Trophoblast cell (in vitro differentiated cells and primary cell): ENCODE measurements at regions not wholly inside any gene's neighbourhood (a gene's known extent, or its start where the extent isn't known, plus 50 kb on each side); places are given as distances from the start of the nearest gene placed in this dataset.
A peak's percentile ranks its signal among the peaks of the same experiment; 100 is the strongest.

Experiments used
- DNase-seq, 2 donors: peaks; one replicate each; pipeline ENCODE4 v3.0.0-alpha.2; 2016
- H2AFZ ChIP-seq: 2 replicates; pipeline ENCODE4 v1.6.1; 2013; ENCODE audit warnings: low read length, moderate library complexity, mild to moderate bottlenecking; ENCODE audit not compliant: insufficient read depth, poor library complexity
- H2AK5ac ChIP-seq: 2 replicates; pipeline ENCODE4 v1.6.1; 2013; ENCODE audit warnings: mild to moderate bottlenecking, low read length
- H2BK120ac ChIP-seq: 2 replicates; pipeline ENCODE4 v1.6.1; 2013; ENCODE audit warnings: low read length, mild to moderate bottlenecking, moderate library complexity; ENCODE audit not compliant: insufficient read depth, poor library complexity
- H2BK12ac ChIP-seq: 2 replicates; pipeline ENCODE4 v1.6.1; 2013; ENCODE audit warnings: mild to moderate bottlenecking, low read length, moderate library complexity
- H2BK5ac ChIP-seq: 2 replicates; pipeline ENCODE4 v1.6.1; 2013; ENCODE audit warnings: low read length, low read depth, moderate library complexity, mild to moderate bottlenecking; ENCODE audit not compliant: poor library complexity
- H3K14ac ChIP-seq: 2 replicates; pipeline ENCODE4 v1.6.1; 2013; ENCODE audit warnings: mild to moderate bottlenecking, low read length
- H3K18ac ChIP-seq: 2 replicates; pipeline ENCODE4 v1.6.1; 2013; ENCODE audit warnings: mild to moderate bottlenecking, low read length
- H3K23ac ChIP-seq: 2 replicates; pipeline ENCODE4 v1.6.1; 2013; ENCODE audit warnings: low read length
- H3K27ac ChIP-seq: 2 replicates; pipeline ENCODE4 v1.5.1; 2013; ENCODE audit warnings: low read depth, mild to moderate bottlenecking, inconsistent platforms, low read length, moderate library complexity
- H3K27me3 ChIP-seq: 2 replicates; pipeline ENCODE4 v1.6.1; 2013; ENCODE audit warnings: inconsistent platforms, mild to moderate bottlenecking, low read length, moderate library complexity; ENCODE audit not compliant: insufficient read depth
- H3K36me3 ChIP-seq, 2 experiments: 1 replicate in 1 of 2; 2 replicates in 1 of 2; pipeline ENCODE4 v1.6.1; 2013; ENCODE audit warnings: low read length in 2 of 2, mild to moderate bottlenecking in 2 of 2, moderate library complexity in 1 of 2; ENCODE audit not compliant: insufficient read depth in 2 of 2, control insufficient read depth in 1 of 2
- H3K4ac ChIP-seq: 2 replicates; pipeline ENCODE4 v1.6.1; 2013; ENCODE audit warnings: low read depth, mild to moderate bottlenecking, low read length, moderate library complexity
- H3K4me1 ChIP-seq, 2 experiments: 1 replicate in 1 of 2; 2 replicates in 1 of 2; pipeline ENCODE4 v1.6.1; 2013; ENCODE audit warnings: low read length in 2 of 2, mild to moderate bottlenecking in 2 of 2, moderate library complexity in 1 of 2; ENCODE audit not compliant: insufficient read depth in 2 of 2, control insufficient read depth in 1 of 2
- H3K4me2 ChIP-seq: 2 replicates; pipeline ENCODE4 v1.6.1; 2013; ENCODE audit warnings: inconsistent platforms, mild to moderate bottlenecking, low read length, moderate library complexity
- H3K4me3 ChIP-seq: 2 replicates; pipeline ENCODE4 v1.5.1; 2013; ENCODE audit warnings: mild to moderate bottlenecking, low read depth, low read length, inconsistent platforms
- H3K79me1 ChIP-seq: one replicate; pipeline ENCODE4 v1.6.1; 2013; ENCODE audit warnings: low read length
- H3K79me2 ChIP-seq: 2 replicates; pipeline ENCODE4 v1.6.1; 2013; ENCODE audit warnings: low read length, mild to moderate bottlenecking; ENCODE audit not compliant: control insufficient read depth, insufficient read depth, poor library complexity
- H3K9ac ChIP-seq: 2 replicates; pipeline ENCODE4 v1.6.1; 2013; ENCODE audit warnings: mild to moderate bottlenecking, low read length
- H3K9me3 ChIP-seq: 2 replicates; pipeline ENCODE4 v1.6.1; 2013; ENCODE audit warnings: low read depth, mild to moderate bottlenecking, control low read depth, inconsistent platforms, low read length; ENCODE audit not compliant: insufficient read depth
- H4K12ac ChIP-seq: 2 replicates; pipeline ENCODE4 v1.6.1; 2013; ENCODE audit warnings: low read depth, mild to moderate bottlenecking, low read length, moderate library complexity
- H4K8ac ChIP-seq: 2 replicates; pipeline ENCODE4 v1.6.1; 2013; ENCODE audit warnings: low read depth, mild to moderate bottlenecking, low read length, moderate library complexity
- H4K91ac ChIP-seq: one replicate; pipeline ENCODE4 v1.6.1; 2013; ENCODE audit warnings: low read depth, mild to moderate bottlenecking, low read length, moderate library complexity
- WGBS: extraction: QIAGEN DNeasy Blood & Tissue Kit; methylation state at CpG from one replicate; pipeline ENCODE4 v1.1.7; 2013; ENCODE audit warnings: missing lambda C conversion rate; ENCODE audit not compliant: insufficient read length, insufficient coverage; ENCODE audit errors: extremely low coverage; 5-methylcytosine and 5-hydroxymethylcytosine counted together

DNA sequence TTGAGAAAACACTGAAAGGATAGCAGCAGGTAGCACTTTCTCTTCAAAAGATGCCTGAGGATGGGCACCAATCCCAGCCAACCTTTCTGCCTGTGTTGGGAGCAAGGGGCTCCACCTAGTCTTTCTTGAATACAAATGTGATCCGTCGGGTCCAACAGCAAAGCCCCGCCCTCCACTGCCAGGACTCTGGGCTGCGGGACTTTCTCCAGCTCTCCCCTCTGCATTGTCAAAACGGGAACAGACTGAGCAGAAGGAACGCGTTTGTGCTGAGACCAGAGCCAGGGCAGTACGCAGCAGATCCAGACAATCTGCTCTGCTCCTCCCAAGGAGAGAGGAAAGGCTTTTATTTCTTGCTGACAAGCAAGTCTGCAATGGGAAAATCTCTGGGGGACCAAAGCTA is 139.7 kb downstream of the SEC61B start:
- Histone ChIP-seq H3K79me1 (no peaks in the 10 kb centered on the region), H3K36me3 (no peaks in the 10 kb centered on the region), H3K4me3 (no peak overlapping the region), H2BK12ac (no peak overlapping the region), H2BK5ac (no peak overlapping the region), H3K4me1 (peaks cover 0 to 5% of the 10 kb centered on the region in 2 experiments), H3K23ac (no peak overlapping the region), H3K14ac (no peak overlapping the region), H2AK5ac (no peak overlapping the region), H2AFZ (no peak overlapping the region), H3K27me3 (no peaks in the 10 kb centered on the region), H4K8ac (no peak overlapping the region), H4K12ac (no peak overlapping the region), H3K4me2 (no peak overlapping the region), H2BK120ac (no peak overlapping the region), H3K18ac (no peak overlapping the region), H3K9me3 (peaks cover 2% of the 10 kb centered on the region), H3K79me2 (no peaks in the 10 kb centered on the region), H4K91ac (no peak overlapping the region), H3K4ac (no peak overlapping the region), H3K9ac (no peak overlapping the region), H3K27ac (no peak overlapping the region)
- DNase-seq, result no peak
- WGBS, result no CpG with 5 or more reads among the region's 8 CpGs

DNA sequence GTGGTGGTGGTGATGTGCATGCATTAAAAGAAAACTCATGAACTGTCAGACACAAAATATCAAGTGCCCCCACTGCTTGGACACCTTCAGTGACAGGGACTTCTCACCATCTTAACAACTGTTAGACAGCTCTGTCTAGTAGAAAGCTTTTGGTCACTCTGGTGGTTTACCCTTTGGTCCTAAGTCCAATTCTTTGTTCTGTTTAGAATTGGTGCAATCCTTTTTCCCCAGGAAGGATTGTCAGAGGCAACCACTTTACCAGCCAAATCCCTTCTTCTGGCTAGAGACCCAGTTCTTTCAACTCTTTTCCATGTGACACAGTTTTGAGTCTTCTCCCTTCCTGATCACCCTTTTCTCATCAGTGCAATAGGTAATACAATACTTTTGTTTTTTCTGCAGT is 140.2 kb downstream of the SEC61B start:
- H2AFZ ChIP-seq, result no peak overlapping the region
- no peak overlapping the region for H3K4me3 ChIP-seq
- no peak overlapping the region for H3K14ac ChIP-seq
- H4K12ac ChIP-seq, result no peak overlapping the region
- H3K79me2 ChIP-seq, result no peaks in the 10 kb centered on the region
- H3K4me2 ChIP-seq, result no peak overlapping the region
- H3K79me1 ChIP-seq, result no peaks in the 10 kb centered on the region
- no peak overlapping the region for H3K18ac ChIP-seq
- H4K91ac ChIP-seq, result no peak overlapping the region
- no peaks in the 10 kb centered on the region for H3K36me3 ChIP-seq
- no peaks in the 10 kb centered on the region for H3K27me3 ChIP-seq
- no peak overlapping the region for H3K23ac ChIP-seq
- H3K27ac ChIP-seq, result no peak overlapping the region
- H3K9ac ChIP-seq, result no peak overlapping the region
- H3K4me1 ChIP-seq, result peaks cover 0 to 5% of the 10 kb centered on the region in 2 experiments
- no peak overlapping the region for H4K8ac ChIP-seq
- H2AK5ac ChIP-seq, result no peak overlapping the region
- no peak overlapping the region for H2BK5ac ChIP-seq
- no peak overlapping the region for H3K4ac ChIP-seq
- H2BK12ac ChIP-seq, result no peak overlapping the region
- H2BK120ac ChIP-seq, result no peak overlapping the region
- H3K9me3 ChIP-seq, result peaks cover 2% of the 10 kb centered on the region
- no peak for DNase-seq

DNA sequence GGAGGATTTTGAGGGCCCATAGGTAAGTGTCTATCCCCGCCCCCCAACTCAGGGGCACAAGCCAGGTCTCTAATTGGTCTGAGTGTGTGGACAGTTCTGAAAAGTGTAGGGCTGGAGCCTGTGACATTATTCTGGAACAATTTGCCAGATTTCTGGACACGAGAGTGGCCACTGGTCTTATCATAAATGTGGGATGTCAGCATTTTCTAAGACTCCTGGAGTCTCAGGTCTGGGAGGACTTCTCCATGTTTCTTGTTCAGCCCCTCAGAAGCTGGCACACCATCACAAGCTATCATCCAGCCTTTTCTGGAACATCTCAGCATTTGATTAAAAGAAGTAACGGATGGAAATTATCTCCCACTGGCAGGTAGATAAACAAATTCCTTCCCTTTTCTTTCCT is 141.4 kb downstream of the SEC61B start:
- WGBS, result no CpG with 5 or more reads among the region's 3 CpGs
- H3K23ac ChIP-seq, result no peak overlapping the region
- no peak overlapping the region for H3K9ac ChIP-seq
- no peaks in the 10 kb centered on the region for H3K27me3 ChIP-seq
- H2AFZ ChIP-seq, result no peak overlapping the region
- no peak overlapping the region for H2AK5ac ChIP-seq
- H3K79me2 ChIP-seq, result no peaks in the 10 kb centered on the region
- no peak overlapping the region for H4K12ac ChIP-seq
- no peak overlapping the region for H3K14ac ChIP-seq
- no peak for DNase-seq
- H2BK120ac ChIP-seq, result no peak overlapping the region
- no peaks in the 10 kb centered on the region for H3K36me3 ChIP-seq
- no peak overlapping the region for H4K91ac ChIP-seq
- H3K79me1 ChIP-seq, result peaks cover 1% of the 10 kb centered on the region
- no peak overlapping the region for H3K27ac ChIP-seq
- peaks cover 2% of the 10 kb centered on the region for H3K9me3 ChIP-seq
- no peak overlapping the region for H3K18ac ChIP-seq
- no peak overlapping the region for H2BK12ac ChIP-seq
- no peak overlapping the region for H2BK5ac ChIP-seq
- H3K4me3 ChIP-seq, result no peak overlapping the region
- H3K4me1 ChIP-seq, result peaks cover 2 to 8% of the 10 kb centered on the region in 2 experiments
- no peak overlapping the region for H3K4ac ChIP-seq
- H3K4me2 ChIP-seq, result no peak overlapping the region
- H4K8ac ChIP-seq, result no peak overlapping the region

DNA sequence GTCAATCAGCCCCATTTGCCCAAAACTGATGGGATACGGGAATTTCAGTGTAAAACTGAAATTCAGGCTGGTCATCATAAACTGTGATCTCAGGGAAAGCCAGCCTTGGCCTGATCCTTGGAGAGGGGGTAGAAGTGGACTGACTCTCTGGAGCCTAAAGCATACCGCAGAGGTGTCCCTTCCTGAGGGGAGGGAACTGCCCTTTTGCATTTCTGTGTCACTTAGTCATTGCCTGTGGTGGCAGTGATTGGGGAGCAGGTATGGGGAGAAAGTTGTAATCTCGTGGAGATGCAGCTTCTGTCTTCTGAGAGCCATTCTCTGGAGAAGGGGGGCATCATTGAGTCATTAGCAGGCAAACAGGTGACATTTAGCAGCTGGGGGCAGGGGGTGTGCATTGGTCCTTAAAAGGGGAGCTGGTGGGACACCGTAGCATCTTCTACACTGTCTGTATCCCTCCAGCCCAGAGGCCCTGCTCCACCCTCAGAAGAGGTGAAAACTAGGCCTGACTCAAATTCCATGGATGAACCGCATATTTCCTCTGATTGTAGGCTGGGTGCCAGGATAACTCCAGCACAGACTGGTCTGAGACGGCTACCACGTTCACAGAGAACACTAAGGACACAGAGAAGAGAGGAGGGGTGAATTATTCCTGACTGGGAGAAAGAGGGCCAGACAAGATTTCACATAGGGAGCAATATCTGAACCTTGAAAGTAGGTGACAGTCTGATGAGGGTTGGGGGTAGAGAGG is 143.3 kb downstream of the SEC61B start:
- no peaks in the 10 kb centered on the region for H3K27me3 ChIP-seq
- H3K27ac ChIP-seq, result no peak overlapping the region
- no peak overlapping the region for H2BK12ac ChIP-seq
- no peak overlapping the region for H4K91ac ChIP-seq
- no peak overlapping the region for H3K9ac ChIP-seq
- no peak overlapping the region for H4K8ac ChIP-seq
- no peak overlapping the region for H2AK5ac ChIP-seq
- no peaks in the 10 kb centered on the region for H3K36me3 ChIP-seq
- peak; percentile 36 to 76 for DNase-seq
- no peak overlapping the region for H2BK120ac ChIP-seq
- H3K9me3 ChIP-seq, result peaks cover 2% of the 10 kb centered on the region
- peaks cover 9 to 16% of the 10 kb centered on the region in 2 experiments for H3K4me1 ChIP-seq
- WGBS, result no CpG with 5 or more reads among the region's 7 CpGs
- no peak overlapping the region for H3K4me2 ChIP-seq
- H2AFZ ChIP-seq, result no peak overlapping the region
- peaks cover 3% of the 10 kb centered on the region for H3K79me1 ChIP-seq
- H4K12ac ChIP-seq, result no peak overlapping the region
- no peak overlapping the region for H2BK5ac ChIP-seq
- H3K14ac ChIP-seq, result no peak overlapping the region
- H3K18ac ChIP-seq, result no peak overlapping the region
- no peak overlapping the region for H3K23ac ChIP-seq
- H3K4me3 ChIP-seq, result no peak overlapping the region
- H3K79me2 ChIP-seq, result no peaks in the 10 kb centered on the region
- H3K4ac ChIP-seq, result no peak overlapping the region
